Stimulated activated CD4-positive, alpha-beta T cell treated with anti-CD3 and anti-CD28 coated beads, Interleukin-15, amount 100 ng/mL, for 1 hour (primary cell): ENCODE measurements at regions not wholly inside any gene's neighbourhood (a gene's known extent, or its start where the extent isn't known, plus 50 kb on each side); places are given as distances from the start of the nearest gene placed in this dataset.
"Not testable (repeated sequence)": the region's sequence is repeated elsewhere in the genome, so short reads cannot be mapped to it uniquely, and the experiment has no call there.

Experiments
- DNase-seq, 2 donors: peaks; one replicate each; pipeline ENCODE4 v3.0.0-alpha.2; 2020; ENCODE audit warnings: low read depth in 1 of 2, low spot score in 1 of 2

DNA sequence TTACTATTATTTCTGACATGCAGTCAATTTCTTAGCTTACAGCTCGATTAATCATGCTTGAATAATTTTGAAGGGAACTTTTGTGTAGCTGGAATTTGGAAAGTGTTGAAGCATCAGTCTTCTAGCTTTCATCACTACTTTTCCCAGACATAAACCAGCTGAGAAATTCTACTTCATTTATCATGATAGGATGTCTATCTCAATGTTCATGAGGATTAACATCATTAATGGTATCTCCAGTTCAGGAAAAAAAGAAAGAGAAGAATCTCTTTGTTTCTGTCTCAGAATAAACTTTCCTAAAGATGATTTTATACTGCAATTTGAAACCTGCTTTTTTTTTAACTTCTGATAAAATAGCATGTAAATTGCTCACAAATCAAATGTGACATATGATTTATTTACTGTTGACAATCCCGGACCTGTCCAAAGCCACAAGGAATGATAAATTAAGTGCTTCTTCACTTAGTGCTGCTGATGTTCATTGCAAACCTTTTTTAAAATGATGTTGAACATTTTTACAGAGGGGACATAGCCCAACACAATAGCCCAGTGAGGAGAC, 412.1 kb upstream of the CLINT1 start:
- DNase-seq: no peak

DNA sequence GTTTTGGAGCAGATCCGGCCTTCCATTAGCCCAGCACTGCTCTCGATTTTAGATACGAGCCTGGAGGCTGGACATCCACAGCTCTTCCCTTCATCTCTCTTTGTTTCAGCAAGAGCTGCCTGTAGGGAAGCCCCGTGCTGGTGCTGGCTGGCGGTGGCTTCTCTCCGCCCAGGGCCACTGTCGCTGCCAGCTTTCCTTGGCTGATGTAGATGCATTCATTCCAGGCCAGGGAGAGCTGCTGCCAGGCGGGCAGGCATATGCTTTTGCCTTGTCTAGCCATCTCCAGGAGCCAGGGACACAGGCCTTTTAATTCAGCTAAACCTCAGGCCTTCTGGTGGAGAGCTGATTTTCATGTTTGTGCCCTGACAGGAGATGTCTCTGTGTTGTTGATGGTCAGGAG, 409.3 kb upstream of the CLINT1 start:
- DNase-seq: no peak

DNA sequence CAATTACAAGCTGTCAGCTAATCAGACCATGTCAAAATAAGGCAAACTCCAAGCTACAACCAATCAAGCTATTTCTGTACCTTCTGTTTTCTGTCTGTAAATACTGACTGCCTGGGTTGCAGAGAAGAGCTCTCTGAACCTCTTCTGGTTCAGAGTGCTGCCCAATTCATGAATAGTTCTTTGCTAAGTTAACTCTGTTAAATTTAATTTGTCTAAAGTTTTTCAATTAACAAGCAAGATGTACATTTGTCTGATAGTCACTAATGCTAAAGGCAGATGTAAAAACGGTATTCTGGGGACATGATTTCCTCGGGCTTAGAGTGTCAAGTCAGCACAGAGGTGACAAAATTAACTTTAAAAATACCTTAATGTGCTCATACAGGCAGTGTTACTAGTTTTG, 408.3 kb upstream of the CLINT1 start:
- DNase-seq: no peak

DNA sequence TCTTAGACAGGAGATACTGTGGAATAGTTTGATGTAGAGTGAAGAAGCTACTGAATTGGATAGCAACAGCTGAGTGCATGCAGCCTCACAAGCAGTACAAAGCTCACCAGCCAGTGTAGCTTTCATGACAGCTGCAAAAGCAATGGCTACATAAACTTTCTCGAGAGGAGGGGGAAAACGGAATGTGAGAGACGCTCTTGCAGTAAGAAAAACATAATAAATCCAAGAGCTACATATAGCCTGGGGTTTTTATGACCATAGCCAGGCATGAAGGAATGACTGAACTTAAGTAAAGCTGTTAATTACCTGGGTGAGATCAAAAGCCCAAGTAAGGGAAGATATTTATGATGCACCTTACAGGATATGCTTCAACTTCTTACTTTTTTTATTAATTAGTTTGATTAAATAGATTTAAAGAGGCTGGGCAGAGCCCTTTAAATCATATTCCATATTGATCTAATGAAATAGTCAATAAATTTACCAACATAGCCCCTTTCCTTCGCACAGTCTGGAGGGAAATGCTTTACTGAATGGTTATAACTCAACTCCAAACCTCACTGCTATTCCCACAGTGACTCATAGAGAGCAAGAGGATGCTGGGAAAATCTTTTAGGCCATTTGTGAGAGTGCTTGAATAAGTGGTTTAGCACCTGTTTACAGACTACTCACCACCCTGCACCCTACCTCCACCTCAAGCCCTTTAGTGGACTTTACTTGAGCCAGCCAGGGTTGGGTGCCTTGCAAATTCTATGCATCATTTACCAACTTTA, 407.2 kb upstream of the CLINT1 start:
- DNase-seq: no peak

DNA sequence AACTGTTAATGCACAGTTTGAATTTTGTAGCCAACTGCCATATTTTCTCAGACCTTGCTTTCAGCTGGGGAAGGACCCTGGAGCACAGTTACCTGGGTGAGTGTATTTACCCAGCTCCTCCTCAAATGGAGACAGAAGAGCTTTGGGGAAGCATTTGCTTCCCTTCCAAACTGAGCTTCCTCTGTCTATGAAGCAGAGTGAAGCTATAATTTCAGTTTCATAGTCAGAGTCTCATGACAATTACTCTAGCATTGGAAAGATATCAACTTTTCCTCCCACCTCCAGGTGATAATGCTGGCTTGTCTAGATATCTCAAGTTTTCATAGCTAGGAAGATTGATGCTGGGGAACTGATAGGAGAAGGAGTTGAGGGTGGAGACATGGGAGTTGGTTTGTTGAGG, 406.4 kb upstream of the CLINT1 start:
- no peak for DNase-seq

DNA sequence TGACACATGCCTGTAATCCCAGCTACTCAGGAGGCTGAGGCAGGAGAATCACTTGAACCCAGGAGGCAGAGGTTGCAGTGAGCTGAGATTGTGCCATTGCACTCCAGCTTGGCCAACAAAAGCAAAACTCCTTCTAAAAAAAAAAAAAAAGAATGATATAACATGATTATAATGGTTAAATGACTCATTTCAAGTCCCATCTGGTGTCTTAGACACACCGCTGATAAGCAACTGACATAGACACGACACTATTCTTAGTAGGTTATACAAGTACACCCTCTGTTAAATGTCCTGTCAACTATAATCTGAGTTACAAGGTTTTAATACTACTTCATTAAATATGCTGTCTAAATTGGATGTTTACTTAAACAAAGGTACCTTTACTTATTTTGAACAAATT, 405.3 kb upstream of the CLINT1 start:
- no peak for DNase-seq

DNA sequence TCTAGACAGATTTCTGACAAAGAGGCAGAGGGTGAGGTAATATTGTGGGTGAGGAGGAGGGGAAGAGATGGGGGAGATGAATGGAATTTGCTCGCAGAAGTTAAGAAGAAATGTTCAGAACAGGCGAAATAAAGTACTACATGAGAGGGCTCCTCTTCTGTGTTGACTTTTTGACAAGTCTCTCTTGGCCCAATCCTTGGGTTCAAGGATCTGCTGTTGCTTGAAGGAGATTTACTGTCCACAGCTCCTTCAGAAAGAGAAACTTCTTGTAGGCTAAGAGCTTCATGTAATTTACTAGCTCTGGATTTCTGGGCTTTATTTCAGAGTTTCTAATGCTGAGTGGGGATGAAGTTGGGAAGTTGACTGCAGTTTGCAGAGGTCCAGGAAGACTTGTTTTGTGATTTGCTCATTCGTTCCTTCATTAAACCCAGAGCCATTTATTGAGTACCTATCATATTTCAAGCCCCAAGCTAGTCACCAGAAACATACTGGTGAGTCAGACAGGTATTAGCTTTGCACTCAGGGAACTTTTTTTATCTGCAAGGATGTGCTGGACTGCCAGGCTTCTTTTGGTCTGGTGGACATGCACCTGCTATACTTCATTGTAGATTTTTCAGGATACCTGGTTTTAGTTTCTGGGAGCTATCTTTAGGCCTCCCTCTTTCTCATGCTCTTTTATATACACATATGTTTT, 402.9 kb upstream of the CLINT1 start:
- no peak for DNase-seq

DNA sequence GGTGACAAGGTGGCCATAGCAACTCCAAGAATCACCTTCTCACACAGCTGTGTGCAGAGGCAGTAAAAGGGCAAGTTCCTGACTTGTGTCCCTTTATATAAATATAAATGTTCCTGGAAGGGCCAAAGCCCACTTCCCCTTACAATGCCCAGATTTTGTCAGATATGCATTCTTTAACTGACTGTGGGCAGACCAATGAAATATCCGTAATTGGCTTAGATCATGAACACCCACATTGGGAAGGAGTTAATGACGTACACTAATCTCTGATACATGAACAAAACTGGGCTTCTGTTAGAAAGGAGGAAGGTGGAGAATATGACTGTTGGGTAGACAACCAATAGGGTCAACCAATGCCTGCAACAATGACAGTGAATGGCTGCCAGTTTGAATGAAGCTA, 397.2 kb upstream of the CLINT1 start:
- DNase-seq: no peak

DNA sequence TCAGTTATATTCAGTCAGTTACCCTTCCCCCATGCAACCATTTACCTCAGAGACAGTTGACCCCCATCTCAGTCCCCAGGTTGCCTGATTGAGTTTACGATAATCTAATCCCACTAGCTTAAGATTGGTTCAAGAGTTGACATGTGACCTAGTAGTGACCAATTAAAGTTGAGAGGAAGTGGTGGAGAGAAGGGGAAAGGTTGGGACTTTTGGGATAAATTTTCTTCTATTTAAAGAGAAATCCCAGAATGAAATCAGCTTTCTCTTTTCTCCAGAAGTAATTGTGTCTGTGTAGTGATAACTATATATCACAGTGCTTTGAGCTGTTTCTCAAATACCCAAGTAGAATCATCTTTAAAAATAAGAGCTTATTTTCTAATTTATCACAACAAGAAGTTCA, 396.7 kb upstream of the CLINT1 start:
- no peak for DNase-seq

DNA sequence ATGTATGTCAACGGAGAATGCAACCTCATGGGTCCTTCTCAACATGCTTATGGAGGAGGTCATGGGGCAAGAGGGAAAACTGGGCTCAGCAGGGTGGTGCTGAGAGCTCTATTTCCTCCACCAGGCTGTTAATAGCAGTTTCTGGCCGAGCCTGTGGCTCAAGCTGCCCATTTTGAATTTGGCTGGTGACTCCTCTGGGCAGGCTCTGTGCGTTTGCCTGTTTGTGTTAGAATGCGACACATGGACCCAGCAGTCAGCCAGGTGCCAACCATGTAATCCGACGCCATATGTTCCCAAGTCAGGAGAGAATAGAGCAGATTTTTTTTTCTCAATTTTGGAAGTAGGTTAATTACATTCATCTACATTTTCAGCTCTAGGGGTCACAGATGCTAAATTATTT, 387.7 kb upstream of the CLINT1 start:
- no peak for DNase-seq

DNA sequence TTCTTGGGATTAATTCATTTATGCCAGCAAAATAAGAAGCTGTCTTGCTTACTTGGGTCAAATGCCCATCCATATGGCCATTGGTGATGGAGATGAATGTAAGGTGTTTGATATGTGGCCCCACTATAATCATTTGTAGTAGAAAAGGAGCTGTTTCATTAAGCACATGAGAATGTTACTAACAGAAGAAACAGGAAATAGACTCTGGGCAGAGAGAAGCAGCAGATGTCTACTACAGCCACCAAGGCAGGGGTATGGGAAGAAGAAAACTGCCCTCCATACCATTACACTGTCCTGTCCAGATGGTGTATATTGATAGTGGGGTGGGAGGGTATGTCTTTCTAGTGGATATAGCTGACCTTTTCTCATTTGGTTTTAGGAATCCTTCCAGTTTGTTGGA, 386.6 kb upstream of the CLINT1 start:
- DNase-seq: no peak

DNA sequence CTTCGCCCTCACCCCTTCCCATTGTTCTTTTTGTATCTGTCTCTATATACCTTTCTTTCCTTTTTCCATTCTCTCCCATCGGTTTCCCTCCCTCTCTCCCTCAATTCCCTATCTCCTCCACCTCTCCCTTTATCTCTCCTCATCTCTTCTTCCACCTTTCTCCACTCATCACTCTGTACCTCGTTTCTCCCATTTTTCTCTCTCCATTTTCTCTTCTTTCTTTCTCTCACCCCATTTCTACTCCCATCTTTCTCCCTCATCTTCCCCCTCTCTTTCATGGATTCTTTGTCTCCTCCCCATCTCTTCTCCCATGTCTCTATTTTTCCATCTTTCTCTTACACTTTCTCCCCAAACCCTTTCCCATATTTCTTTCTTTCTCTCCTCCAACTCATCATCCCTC, 385.9 kb upstream of the CLINT1 start:
- DNase-seq: no peak

DNA sequence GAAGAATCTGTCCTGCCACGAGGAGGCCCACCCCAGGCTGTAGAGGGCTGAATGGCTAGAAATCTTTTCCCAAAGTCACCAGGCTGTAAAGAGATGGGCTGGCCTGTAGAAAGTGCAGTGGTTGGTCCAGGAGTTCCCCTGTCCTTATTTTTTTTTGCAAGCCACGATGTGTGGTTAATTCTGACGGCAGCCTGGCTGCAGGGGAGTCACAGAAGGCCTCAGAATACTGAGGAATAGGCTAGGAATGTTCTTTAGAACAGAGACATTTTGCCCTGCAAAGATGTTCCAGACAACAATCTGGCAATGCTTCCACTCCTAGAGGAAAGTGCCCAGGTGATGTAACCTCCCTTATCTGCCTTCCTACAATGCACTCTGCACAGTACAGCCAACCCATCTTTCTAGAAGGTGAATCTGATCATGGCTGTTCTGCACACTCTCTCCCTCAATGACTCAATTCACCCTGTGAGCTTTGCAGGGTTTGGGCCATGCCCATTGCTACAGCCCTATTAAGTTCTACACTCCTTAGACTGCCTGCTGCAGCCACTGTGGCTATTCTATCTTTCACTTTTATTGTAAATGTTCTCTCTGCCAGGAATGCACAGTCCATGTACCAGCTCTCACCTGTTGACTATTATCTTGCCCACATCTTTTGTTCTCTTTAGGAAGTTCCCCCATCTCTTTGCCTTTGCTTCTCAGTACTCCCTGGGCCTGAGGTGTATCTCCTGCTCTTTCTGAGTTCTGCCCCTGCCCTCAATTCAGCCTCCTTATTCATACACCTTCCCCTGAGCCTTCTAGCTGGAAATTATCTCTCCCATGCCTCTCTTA, 377.8 kb upstream of the CLINT1 start:
- no peak for DNase-seq

DNA sequence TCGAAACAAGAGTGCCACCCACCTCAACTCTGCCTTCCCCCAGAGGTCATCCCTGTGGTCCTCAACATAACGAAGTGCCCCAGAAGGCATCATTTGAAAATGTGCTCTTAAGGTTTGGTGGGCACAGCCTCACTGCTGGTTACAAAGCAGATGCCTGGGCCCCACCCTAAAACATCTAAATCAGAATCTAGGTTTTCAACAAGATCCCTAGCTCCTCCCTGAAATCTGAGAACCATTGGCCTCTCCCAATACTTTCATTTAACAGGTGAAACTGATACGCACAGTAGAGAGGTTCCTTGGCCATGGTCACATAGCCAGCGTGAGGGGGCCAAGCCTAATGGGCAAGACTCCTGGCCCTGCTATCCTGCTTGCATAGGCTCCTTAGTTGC, 376.2 kb upstream of the CLINT1 start:
- DNase-seq: no peak

DNA sequence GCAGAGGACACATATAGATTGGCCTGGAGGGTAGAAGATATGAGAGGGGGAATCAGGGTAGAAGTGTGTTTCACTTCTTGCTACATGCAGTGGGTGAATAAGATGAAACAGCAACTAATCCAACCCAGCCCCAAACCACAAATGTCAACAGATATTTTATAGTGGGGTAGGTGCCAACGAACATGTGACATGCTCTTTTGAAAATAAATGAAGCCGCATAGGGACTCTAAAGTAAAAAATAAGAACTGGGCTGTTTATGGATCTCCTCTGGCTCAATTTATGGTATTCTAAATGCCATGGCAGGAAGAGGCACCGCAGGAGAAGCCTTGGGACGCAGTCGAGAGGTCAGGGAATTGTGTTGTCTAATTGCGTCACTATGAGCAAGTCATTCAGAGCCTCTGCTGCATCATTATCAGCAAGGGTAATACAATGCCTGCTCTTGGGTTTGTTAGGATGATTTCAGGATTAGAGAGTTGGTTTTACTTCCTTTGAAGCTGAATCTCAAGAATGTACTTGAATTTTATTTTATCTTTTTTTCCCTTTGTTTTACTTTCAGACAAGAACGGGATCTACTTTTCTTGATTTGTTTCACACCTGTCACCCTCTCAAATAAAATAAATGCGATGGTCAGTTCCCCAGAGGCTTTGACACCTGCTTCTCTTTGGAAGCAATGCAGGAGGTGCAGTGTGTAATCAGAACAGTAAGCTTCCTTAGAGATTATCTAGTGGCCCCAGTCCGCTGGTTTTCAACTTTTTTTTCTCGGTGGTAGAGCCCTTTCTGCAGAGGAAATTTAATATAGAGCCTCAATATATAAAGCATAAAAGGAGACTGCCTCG, 375.6 kb upstream of the CLINT1 start:
- DNase-seq: no peak

DNA sequence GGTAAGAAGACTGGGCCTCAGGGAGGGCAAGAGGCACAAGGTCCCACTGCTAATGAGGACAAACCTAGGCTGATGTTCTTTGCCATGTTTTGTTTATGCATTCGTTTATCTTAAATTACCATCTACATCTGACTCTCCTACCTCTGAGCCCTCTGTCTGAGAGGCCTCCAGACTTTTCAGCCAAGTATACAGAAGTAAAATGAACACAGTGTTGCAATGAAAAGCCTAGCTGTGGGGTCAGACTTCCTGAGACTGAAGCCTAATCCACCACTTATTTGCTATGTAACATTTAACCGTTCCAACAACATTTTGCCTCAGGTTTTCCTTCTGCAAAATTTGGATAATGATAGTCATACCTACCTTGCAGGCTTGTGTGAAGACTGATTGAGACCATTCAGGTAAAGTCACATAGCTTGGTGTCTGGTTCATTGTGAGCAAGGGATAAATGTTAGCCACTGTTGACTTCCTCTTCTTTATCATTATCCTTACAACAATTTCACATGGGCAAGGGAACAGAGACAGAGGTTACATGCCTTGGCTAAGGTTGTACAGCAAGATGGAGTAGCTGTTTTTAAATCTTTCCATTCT, 374.9 kb upstream of the CLINT1 start:
- DNase-seq: no peak

DNA sequence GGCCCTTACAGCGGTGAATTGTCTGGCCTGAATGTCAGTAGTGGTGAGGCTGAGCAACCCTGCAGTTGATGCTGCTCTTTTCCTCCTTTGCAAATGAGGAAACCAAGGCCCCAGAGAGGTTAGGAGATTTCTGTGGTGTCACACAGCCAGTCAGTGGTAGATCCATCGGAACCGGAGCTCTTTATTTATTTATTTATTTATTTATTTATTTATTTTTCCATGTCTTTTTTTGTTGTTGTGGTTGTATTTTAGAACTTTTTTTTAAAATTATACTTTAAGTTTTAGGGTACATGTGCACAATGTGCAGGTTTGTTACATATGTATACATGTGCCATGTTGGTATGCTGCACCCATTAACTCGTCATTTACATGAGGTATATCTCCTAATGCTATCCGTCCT, 368.4 kb upstream of the CLINT1 start:
- not testable (repeated sequence) for DNase-seq

DNA sequence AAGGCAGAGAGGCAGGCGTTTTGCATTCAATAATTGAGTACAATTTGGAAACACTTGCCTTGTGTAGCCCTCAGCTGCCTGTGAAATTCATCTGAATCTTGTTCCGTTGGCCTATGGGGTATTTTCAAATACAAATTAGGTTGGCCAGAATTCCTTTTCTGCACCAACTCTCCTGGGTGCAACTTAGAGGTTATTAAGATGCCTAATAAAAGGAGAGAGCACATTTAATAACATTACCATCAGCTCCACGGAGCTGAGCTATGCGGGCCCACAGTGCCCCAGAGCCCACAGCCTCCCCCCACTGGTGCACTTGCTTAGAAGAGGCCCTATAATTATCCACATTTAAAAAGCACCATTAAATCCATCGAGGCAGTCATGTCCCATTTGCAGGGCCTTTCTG, 367.6 kb upstream of the CLINT1 start:
- DNase-seq: no peak

DNA sequence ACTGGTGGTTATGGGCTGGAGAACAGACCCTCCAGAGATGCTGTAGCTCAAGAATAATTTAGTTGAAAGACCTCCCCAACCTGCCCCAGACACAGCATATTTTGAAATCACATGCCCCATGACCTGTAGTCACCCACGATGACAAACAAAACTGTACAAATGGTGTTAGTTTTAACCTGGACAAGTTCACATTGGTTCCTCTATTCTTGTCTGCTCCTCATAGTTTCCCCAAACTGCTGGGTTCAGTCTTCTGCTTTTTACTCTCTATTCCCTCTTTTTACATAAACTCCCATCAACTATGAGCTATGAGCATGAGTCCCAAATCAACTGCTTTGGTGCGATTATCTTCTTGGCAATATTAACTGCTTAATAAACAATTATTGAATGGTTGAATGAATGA, 365.3 kb upstream of the CLINT1 start:
- no peak for DNase-seq

DNA sequence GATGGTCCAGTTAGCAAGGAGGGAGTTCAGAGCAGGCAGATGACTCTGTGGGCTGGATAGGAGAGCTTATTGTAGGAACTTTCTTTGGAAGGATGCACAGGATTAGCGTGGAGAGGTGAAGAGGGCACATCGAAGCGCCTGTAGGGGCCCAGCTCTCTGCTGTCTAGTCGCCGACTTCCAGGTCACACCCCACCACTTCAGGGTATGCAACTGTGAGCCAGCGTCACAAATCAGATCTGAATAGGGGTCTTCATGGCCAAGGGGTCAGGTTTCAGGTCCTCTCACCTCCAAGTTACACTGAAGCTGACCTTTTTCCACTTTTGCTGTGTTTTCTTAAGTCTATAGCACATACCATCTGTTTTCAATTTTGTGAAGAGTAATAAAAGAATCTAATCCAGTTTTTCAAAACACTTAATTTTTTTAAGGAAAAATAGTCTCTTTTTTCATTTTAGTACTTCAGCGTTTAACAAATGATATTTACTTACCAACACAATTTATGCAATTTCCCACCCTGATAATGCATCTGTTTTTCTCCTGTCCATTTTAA, 364.2 kb upstream of the CLINT1 start:
- no peak for DNase-seq
